ENCODE measurements at regions not wholly inside any gene's neighbourhood (a gene's known extent, or its start where the extent isn't known, plus 50 kb on each side); places are given as distances from the start of the nearest gene placed in this dataset.

- TF ChIP-seq CTCF (IDR thresholded peaks at IDR 0.05) (no peak), ZFX (IDR thresholded peaks at IDR 0.05; ENCODE audit: borderline replicate concordance) (no peak)
These were observed 374.9 kb upstream of the PBX1 start for GRCh38 chr1:164183854-164184635.

Data from 22Rv1 (cell line).